PC-9 (cell line): ENCODE measurements at regions not wholly inside any gene's neighbourhood (a gene's known extent, or its start where the extent isn't known, plus 50 kb on each side); places are given as distances from the start of the nearest gene placed in this dataset.

Experiments
- CTCF ChIP-seq: fragments of 200-600 bp; sonication (generic); conservative IDR thresholded peaks from 2 replicates; pipeline ENCODE4 v1.6.1; 2017; ENCODE audit warnings: mixed run types, antibody characterized with exemption, mild to moderate bottlenecking, moderate library complexity
- EZH2 ChIP-seq: fragments of 200-600 bp; sonication (generic); IDR thresholded peaks from 2 replicates; pipeline ENCODE4 v1.8.0; 2017; ENCODE audit warnings: antibody characterized with exemption, low read depth

GRCh38 chr14:29321646-29322045 is 555.1 kb downstream of the FOXG1 start:
- TF ChIP-seq CTCF (no peak), EZH2 (no peak)
